K562 (cell line): ENCODE measurements at regions not wholly inside any gene's neighbourhood (a gene's known extent, or its start where the extent isn't known, plus 50 kb on each side); places are given as distances from the start of the nearest gene placed in this dataset.

Experiments used
- ATAC-seq: fragments of 200-7000 bp; cut with Tn5 transposase; 3 replicates; pipeline ENCODE4 v1.9.1; 2020; ENCODE audit warnings: moderate library complexity
- BruUV-seq: library from RNA; stranded (reverse); fragments of 400-500 nt; replicated peaks from 2 replicates; lab custom pipeline; 2021; lab: Mats Ljungman, UMichigan
- CTCF ChIA-PET: fragments of 300-600 bp; formaldehyde crosslinking; extraction: SDS; loops from one replicate; lab custom pipeline; 2021; ENCODE audit warnings: low intra/inter-chr PET ratio; lab: Yijun Ruan, JAX
- POLR2A ChIA-PET: fragments of 300-600, 350-650 bp; sonication (Branson Sonifier 250); formaldehyde crosslinking; extraction: SDS; loops from one replicate; lab custom pipeline; 2021; ENCODE audit warnings: antibody characterized with exemption, inconsistent platforms; lab: Yijun Ruan, JAX
- DNase-seq, 4 experiments: peaks; one replicate each; pipeline versions ENCODE4 v3.0.0 to v3.0.0-alpha.2; 2011 to 2018; ENCODE audit warnings: low spot score in 3 of 4, mixed read lengths in 3 of 4; ENCODE audit errors: extremely low read depth in 1 of 4
- FAIRE-seq: peaks from 2 replicates; lab custom pipeline; 2011; peaks lifted over from hg19 to GRCh38; lab: Jason Lieb, UNC
- H2AFZ ChIP-seq: 2 replicates; pipeline ENCODE4 v1.6.0; 2011; ENCODE audit warnings: low read depth, low read length, control low read depth, inconsistent platforms
- H3K27ac ChIP-seq: fragments of 200-600 bp; 3 replicates; pipeline ENCODE4 v1.8.0; 2011; ENCODE audit warnings: low read depth, mild to moderate bottlenecking, control low read depth, inconsistent platforms, low read length, moderate library complexity, mixed read lengths; ENCODE audit errors: extremely low read depth
- H3K27me3 ChIP-seq, 2 experiments: fragments of 300-600 bp in 1 of 2; 2 replicates in 1 of 2; 3 replicates in 1 of 2; pipeline versions ENCODE4 v1.6.0 to v1.8.0; 2011; ENCODE audit warnings: inconsistent platforms in 2 of 2, low read length in 2 of 2, mild to moderate bottlenecking in 1 of 2, mixed read lengths in 1 of 2, moderate library complexity in 1 of 2; ENCODE audit not compliant: control insufficient read depth in 2 of 2, insufficient read depth in 2 of 2
- H3K36me3 ChIP-seq: fragments of 300-600 bp; 3 replicates; pipeline ENCODE4 v1.8.0; 2011; ENCODE audit warnings: mild to moderate bottlenecking, low read length, inconsistent platforms; ENCODE audit not compliant: control insufficient read depth, insufficient read depth
- H3K4me1 ChIP-seq, 2 experiments: fragments of 200-600 bp in 1 of 2; replicated peaks in 1 of 2; 2 replicates in 1 of 2; 3 replicates in 1 of 2; pipeline versions ENCODE4 v1.5.1 to v1.8.0; 2011; ENCODE audit warnings: inconsistent platforms in 2 of 2, low read length in 2 of 2, mild to moderate bottlenecking in 1 of 2, mixed read lengths in 1 of 2, moderate library complexity in 1 of 2; ENCODE audit not compliant: control insufficient read depth in 2 of 2, insufficient read depth in 2 of 2
- H3K4me2 ChIP-seq: 2 replicates; pipeline ENCODE4 v1.6.1; 2011; ENCODE audit warnings: low read length, control low read depth, inconsistent platforms, mixed read lengths; ENCODE audit not compliant: insufficient read depth
- H3K4me3 ChIP-seq: fragments of 200-600 bp; sonication (generic), shearing (Covaris generic); 2 replicates; pipeline ENCODE4 v1.5.1; 2016; ENCODE audit warnings: control low read depth, inconsistent platforms
- H3K79me2 ChIP-seq: fragments of 200-600 bp; 3 replicates; pipeline ENCODE4 v1.8.0; 2011; ENCODE audit warnings: low read length, inconsistent platforms; ENCODE audit not compliant: control insufficient read depth, insufficient read depth
- H3K9ac ChIP-seq, 2 experiments: 2 replicates each; pipeline versions ENCODE4 v1.6.0 to v1.6.1; 2011; ENCODE audit warnings: low read depth in 2 of 2, low read length in 2 of 2, control low read depth in 1 of 2, inconsistent platforms in 1 of 2, mild to moderate bottlenecking in 1 of 2, mixed read lengths in 1 of 2; ENCODE audit not compliant: insufficient read depth in 1 of 2
- H3K9me1 ChIP-seq: one replicate; pipeline ENCODE4 v1.6.0; 2011; ENCODE audit warnings: inconsistent platforms, mild to moderate bottlenecking, low read length, moderate library complexity; ENCODE audit not compliant: control insufficient read depth, insufficient read depth
- H3K9me3 ChIP-seq: replicated peaks from 2 replicates; pipeline ENCODE4 v1.5.1; 2011; ENCODE audit warnings: low read depth, low read length, inconsistent platforms; ENCODE audit not compliant: control insufficient read depth, insufficient read depth
- H4K20me1 ChIP-seq: replicated peaks from 2 replicates; pipeline ENCODE4 v1.6.1; 2011; ENCODE audit warnings: low read length, inconsistent platforms, mixed read lengths; ENCODE audit not compliant: control insufficient read depth, insufficient read depth
- CBFB ChIP-seq: sonication (generic); formaldehyde crosslinking; IDR thresholded peaks from 2 replicates; pipeline ENCODE4 v1.4.0; 2020; ENCODE audit warnings: mild to moderate bottlenecking, missing genetic modification reagents
- ETV6 ChIP-seq, 3 experiments: fragments of 150-350 bp in 1 of 3; sonication (generic) in 1 of 3; formaldehyde crosslinking in 1 of 3; IDR thresholded peaks; 2 replicates each; pipeline versions ENCODE4 v1.6.1 to v1.8.0; 2014 to 2022; ENCODE audit warnings: borderline replicate concordance in 2 of 3, low read depth in 2 of 3, antibody characterized with exemption in 1 of 3, low read length in 1 of 3, mild to moderate bottlenecking in 1 of 3, missing genetic modification reagents in 1 of 3
- MLLT1 ChIP-seq, 2 experiments: fragments of 450-650 bp; IDR thresholded peaks; 2 replicates each; pipeline ENCODE4 v1.6.1; 2016
- STAG1 ChIP-seq: sonication (generic); formaldehyde crosslinking; IDR thresholded peaks from 2 replicates; pipeline ENCODE4 v1.5.0; 2020; ENCODE audit warnings: missing genetic modification reagents, borderline replicate concordance
- TEAD2 ChIP-seq: fragments of 450-650 bp; IDR thresholded peaks from 2 replicates; pipeline ENCODE4 v1.6.1; 2016; ENCODE audit warnings: missing genetic modification characterization, control low read depth, missing compliant biosample characterization
- XRCC4 ChIP-seq: IDR thresholded peaks from one replicate; pipeline ENCODE4 v1.6.1; 2011; ENCODE audit not compliant: insufficient read depth, insufficient read length; ENCODE audit errors: extremely low read depth
- ZC3H11A ChIP-seq: IDR thresholded peaks from 2 replicates; pipeline ENCODE4 v1.6.1; 2012; ENCODE audit warnings: low read depth, low read length, improper control_type of control experiment
- ZFP91 ChIP-seq: sonication (generic); formaldehyde crosslinking; IDR thresholded peaks from 2 replicates; pipeline ENCODE4 v1.8.0; 2022; ENCODE audit warnings: mild to moderate bottlenecking, missing genetic modification reagents
- ZNF511 ChIP-seq: sonication (generic); formaldehyde crosslinking; IDR thresholded peaks from 2 replicates; pipeline ENCODE4 v1.8.0; 2022; ENCODE audit warnings: mild to moderate bottlenecking, missing genetic modification reagents
- WGBS: fragments of 100-300 bp; shearing (Covaris generic); methylation state at CpG from one replicate; pipeline ENCODE4 v1.1.6; 2016; ENCODE audit warnings: low coverage, mixed read lengths; ENCODE audit not compliant: insufficient coverage; ENCODE audit errors: missing lambda C conversion rate; 5-methylcytosine and 5-hydroxymethylcytosine counted together
- in situ Hi-C: fragments of 300-500 bp; cut with MboI; formaldehyde crosslinking; loops from 4 replicates; pipeline ENCODE4 v1.15.0; 2018; ENCODE audit warnings: inconsistent platforms, mixed read lengths
- intact Hi-C: fragments of 100-400 bp; cut with micrococcal nuclease; formaldehyde crosslinking; loops from 2 replicates; pipeline ENCODE4 v1.14.2; 2022

- Histone ChIP-seq H4K20me1 (no peaks in the 10 kb centered on the region; the same call in 1 of the 2 replicates), H3K4me1 (no peaks in the 10 kb centered on the region), H3K4me2 (no peak overlapping the region), H3K36me3 (no peaks in the 10 kb centered on the region), H3K9ac (no peak overlapping the region), H3K79me2 (no peaks in the 10 kb centered on the region), H3K4me3 (no peak overlapping the region), H3K9me3 (no peaks in the 10 kb centered on the region), H3K27ac (no peak overlapping the region), H2AFZ (no peak overlapping the region), H3K27me3 (no peaks in the 10 kb centered on the region), H3K9me1 (no peaks in the 10 kb centered on the region)
- 0% methylated on average over 2 of the region's 2 CpGs for WGBS
- FAIRE-seq (no peak), ATAC-seq (no peak), DNase-seq (no peak)
- TF ChIP-seq ZNF511 (CRISPR knock-in tag) (no peak), XRCC4 (no peak), ZFP91 (CRISPR knock-in tag) (no peak), ETV6 (IDR thresholded peaks at IDR 0.05; ENCODE audit: borderline replicate concordance in 1 of 2, low read depth in 2 of 2, low read length in 1 of 2) (no peak), ETV6 (CRISPR knock-in tag; IDR thresholded peaks at IDR 0.05; ENCODE audit: borderline replicate concordance) (no peak), TEAD2 (tag) (no peak), CBFB (CRISPR knock-in tag) (no peak), ZC3H11A (no peak), MLLT1 (IDR thresholded peaks at IDR 0.05) (no peak), STAG1 (CRISPR knock-in tag) (no peak)
- in situ Hi-C loops, result no loop called here
- POLR2A ChIA-PET, result interaction anchor here (1.0 kb wide), 1 partner anchor 121 kb away, joined by 3 read pairs; no protein-coding TSS in a partner anchor
- intact Hi-C loops, result no loop called here
- BruUV-seq, result no TSS peak
- CTCF ChIA-PET, result no interaction called here
Observed at GRCh38 chr15:79657722-79658121, 225.6 kb downstream of the MINAR1 start.
